ENCODE measurements at regions not wholly inside any gene's neighbourhood (a gene's known extent, or its start where the extent isn't known, plus 50 kb on each side); places are given as distances from the start of the nearest gene placed in this dataset.

DNA sequence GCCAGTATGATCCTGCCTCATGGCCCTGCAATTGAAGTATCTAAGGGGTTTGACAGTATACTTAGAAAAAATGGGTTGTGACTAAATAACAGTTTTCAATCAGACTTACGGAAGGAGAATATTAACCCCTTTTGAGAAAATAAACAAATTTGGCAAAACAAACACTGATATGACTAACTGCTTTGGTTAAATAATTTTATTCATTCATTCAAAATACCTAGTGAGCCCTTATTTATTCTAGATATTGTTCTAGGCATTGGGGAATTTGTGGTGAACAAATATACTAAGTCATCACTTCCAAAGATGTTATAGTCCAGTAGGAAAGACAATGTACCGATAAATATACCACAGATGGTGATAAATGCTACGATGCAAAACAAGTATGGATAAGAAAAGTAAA, 358.7 kb downstream of the TGFB2 start:
- no peak for FAIRE-seq
- H3K36me3 ChIP-seq (ENCODE audit: control insufficient read depth, insufficient read depth, low read length), result no peaks in the 10 kb centered on the region
- TF ChIP-seq, protein P1, sequence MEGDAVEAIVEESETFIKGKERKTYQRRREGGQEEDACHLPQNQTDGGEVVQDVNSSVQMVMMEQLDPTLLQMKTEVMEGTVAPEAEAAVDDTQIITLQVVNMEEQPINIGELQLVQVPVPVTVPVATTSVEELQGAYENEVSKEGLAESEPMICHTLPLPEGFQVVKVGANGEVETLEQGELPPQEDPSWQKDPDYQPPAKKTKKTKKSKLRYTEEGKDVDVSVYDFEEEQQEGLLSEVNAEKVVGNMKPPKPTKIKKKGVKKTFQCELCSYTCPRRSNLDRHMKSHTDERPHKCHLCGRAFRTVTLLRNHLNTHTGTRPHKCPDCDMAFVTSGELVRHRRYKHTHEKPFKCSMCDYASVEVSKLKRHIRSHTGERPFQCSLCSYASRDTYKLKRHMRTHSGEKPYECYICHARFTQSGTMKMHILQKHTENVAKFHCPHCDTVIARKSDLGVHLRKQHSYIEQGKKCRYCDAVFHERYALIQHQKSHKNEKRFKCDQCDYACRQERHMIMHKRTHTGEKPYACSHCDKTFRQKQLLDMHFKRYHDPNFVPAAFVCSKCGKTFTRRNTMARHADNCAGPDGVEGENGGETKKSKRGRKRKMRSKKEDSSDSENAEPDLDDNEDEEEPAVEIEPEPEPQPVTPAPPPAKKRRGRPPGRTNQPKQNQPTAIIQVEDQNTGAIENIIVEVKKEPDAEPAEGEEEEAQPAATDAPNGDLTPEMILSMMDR (IDR thresholded peaks at IDR 0.05; ENCODE audit: insufficient read depth, low read length, severe bottlenecking), result no peak
- H3K27me3 ChIP-seq (ENCODE audit: control insufficient read depth, insufficient read depth, low read length), result no peaks in the 10 kb centered on the region
- H3K4me3 ChIP-seq (ENCODE audit: low read depth, low read length), result no peak overlapping the region
- no peak for DNase-seq (ENCODE audit: low read depth)

DNA sequence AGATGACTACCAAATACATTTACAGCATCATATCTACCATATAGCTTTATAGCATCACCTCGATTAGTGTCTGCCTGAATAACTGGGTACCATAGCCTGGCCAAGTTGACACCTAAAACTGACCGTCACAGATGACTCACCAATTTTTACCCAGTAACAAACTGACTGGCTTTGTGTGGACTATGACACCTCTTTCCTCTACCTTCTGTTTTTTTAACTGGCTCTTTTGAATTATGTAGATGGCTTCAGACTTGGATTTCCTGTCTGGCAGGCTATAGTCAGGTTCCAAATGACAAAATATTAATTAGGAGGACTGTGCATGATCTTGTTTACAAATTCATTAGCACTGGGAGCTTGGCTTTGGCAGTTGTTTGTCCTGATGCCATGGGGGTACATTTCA, 360.3 kb downstream of the TGFB2 start:
- DNase-seq (ENCODE audit: low read depth), result peak; percentile 79

GRCh38 chr1:218705911-218706893, 361.1 kb downstream of the TGFB2 start:
- no peaks in the 10 kb centered on the region for H3K36me3 ChIP-seq (ENCODE audit: control insufficient read depth, insufficient read depth, low read length)
- no peak overlapping the region for H3K4me3 ChIP-seq (ENCODE audit: low read depth, low read length)
- FAIRE-seq (peak; percentile 94), DNase-seq (ENCODE audit: low read depth) (peak; percentile 97)
- TF ChIP-seq, protein P1 (IDR thresholded peaks at IDR 0.05; ENCODE audit: insufficient read depth, low read length, severe bottlenecking), result no peak
- no peaks in the 10 kb centered on the region for H3K27me3 ChIP-seq (ENCODE audit: control insufficient read depth, insufficient read depth, low read length)

More for the DNA sequence above, 360.3 kb downstream of the TGFB2 start:
- FAIRE-seq, result no peak
- TF ChIP-seq, protein P1 (IDR thresholded peaks at IDR 0.05; ENCODE audit: insufficient read depth, low read length, severe bottlenecking), result no peak
- Histone ChIP-seq H3K36me3 (ENCODE audit: control insufficient read depth, insufficient read depth, low read length) (no peaks in the 10 kb centered on the region), H3K4me3 (ENCODE audit: low read depth, low read length) (no peak overlapping the region), H3K27me3 (ENCODE audit: control insufficient read depth, insufficient read depth, low read length) (no peaks in the 10 kb centered on the region)

DNA sequence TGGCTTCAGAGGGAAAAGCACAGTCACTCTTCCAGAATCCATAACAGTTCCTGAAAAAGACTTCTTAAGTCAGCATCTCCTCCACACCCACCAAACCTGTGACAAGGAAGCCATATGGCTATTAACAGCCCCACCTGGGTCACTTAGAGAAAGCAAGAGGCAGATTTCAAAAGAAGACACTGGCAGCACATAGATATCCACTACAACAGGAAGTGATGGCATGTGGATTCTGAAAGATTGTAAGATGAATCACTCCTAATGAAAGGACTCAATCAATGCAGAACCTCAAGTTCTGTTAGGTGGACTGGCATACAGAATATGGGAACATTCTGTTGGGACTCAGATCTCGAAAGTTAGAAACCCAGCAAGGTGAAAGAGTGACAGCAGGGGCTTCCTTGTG, 365.9 kb downstream of the TGFB2 start:
- TF ChIP-seq, protein P1 (IDR thresholded peaks at IDR 0.05; ENCODE audit: insufficient read depth, low read length, severe bottlenecking), result no peak
- H3K4me3 ChIP-seq (ENCODE audit: low read depth, low read length), result no peak overlapping the region
- no peaks in the 10 kb centered on the region for H3K36me3 ChIP-seq (ENCODE audit: control insufficient read depth, insufficient read depth, low read length)
- H3K27me3 ChIP-seq (ENCODE audit: control insufficient read depth, insufficient read depth, low read length), result no peaks in the 10 kb centered on the region
- FAIRE-seq (no peak), DNase-seq (ENCODE audit: low read depth) (peak; percentile 55)

DNA sequence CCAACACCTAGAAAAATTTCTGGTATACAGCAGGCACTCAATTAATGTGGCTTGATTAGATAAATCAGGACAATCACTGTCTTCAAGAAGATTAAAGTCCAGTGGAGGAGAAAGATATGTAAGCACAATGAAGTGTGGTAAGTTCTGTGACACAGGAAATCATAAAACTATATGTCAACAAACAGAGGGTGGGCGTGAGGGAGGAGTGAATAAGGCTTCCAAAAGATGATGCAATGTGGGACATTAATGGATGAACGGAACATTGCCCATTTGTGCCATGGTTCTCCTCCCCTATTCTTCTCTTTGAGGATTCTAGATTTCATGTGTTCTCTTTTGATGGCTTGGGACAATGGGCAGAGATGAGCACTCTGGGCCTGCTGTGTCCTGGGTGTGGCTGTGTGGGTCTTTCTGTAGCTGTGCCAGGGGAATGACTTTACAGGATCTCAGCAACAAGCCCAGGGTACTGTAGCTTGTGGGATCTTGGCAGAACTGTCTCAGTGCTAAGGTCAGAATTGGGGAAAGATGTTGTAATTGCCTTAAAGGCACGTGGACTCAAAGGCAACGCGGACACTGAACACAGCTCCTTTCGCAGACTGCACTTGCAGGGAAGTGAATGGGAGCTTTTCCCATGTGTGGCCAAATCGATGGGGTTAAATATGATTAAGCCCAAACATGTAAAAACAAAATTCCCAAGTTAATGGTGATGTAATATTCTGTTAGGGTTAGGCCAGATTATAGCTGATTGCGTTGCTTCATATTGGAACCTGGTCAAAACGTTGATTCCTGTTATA, 366.9 kb downstream of the TGFB2 start:
- DNase-seq (ENCODE audit: low read depth) (peak; percentile 72), FAIRE-seq (no peak)

More for the DNA sequence above, 366.9 kb downstream of the TGFB2 start:
- TF ChIP-seq, protein P1 (IDR thresholded peaks at IDR 0.05; ENCODE audit: insufficient read depth, low read length, severe bottlenecking), result no peak
- no peak overlapping the region for H3K4me3 ChIP-seq (ENCODE audit: low read depth, low read length)
- H3K27me3 ChIP-seq (ENCODE audit: control insufficient read depth, insufficient read depth, low read length), result no peaks in the 10 kb centered on the region
- no peaks in the 10 kb centered on the region for H3K36me3 ChIP-seq (ENCODE audit: control insufficient read depth, insufficient read depth, low read length)

All from bronchial epithelial cell (primary cell).